GM23338 (cell line): ENCODE measurements at regions not wholly inside any gene's neighbourhood (a gene's known extent, or its start where the extent isn't known, plus 50 kb on each side); places are given as distances from the start of the nearest gene placed in this dataset.

Experiments
- ATAC-seq: fragments of 200-7000 bp; cut with Tn5 transposase; 3 replicates; pipeline ENCODE4 v1.9.1; 2020
- DNase-seq: peaks from one replicate; pipeline ENCODE4 v3.0.0-alpha.2; 2015; ENCODE audit warnings: low spot score
- H2AFZ ChIP-seq: fragments of 200-600 bp; sonication (generic); 2 replicates; pipeline ENCODE4 v1.8.0; 2016; ENCODE audit warnings: antibody characterized with exemption, mild to moderate bottlenecking, moderate library complexity
- H3F3A ChIP-seq: fragments of 200-600 bp; sonication (generic); replicated peaks from 2 replicates; pipeline ENCODE4 v1.8.0; 2017; ENCODE audit warnings: antibody characterized with exemption, mixed run types, low read depth
- H3K27ac ChIP-seq: fragments of 200-600 bp; sonication (generic); 2 replicates; pipeline ENCODE4 v1.6.1; 2016; ENCODE audit warnings: low read depth
- H3K27me3 ChIP-seq: fragments of 200-600 bp; sonication (generic); 2 replicates; pipeline ENCODE4 v1.8.0; 2016; ENCODE audit warnings: mild to moderate bottlenecking, mixed run types, moderate library complexity; ENCODE audit not compliant: insufficient read depth
- H3K36me3 ChIP-seq: fragments of 200-600 bp; sonication (generic); 2 replicates; pipeline ENCODE4 v1.8.0; 2016; ENCODE audit warnings: mild to moderate bottlenecking; ENCODE audit not compliant: insufficient read depth
- H3K4me1 ChIP-seq: fragments of 200-600 bp; sonication (generic); 2 replicates; pipeline ENCODE4 v1.8.0; 2016; ENCODE audit warnings: mild to moderate bottlenecking, moderate library complexity; ENCODE audit not compliant: insufficient read depth
- H3K4me2 ChIP-seq: fragments of 200-600 bp; sonication (generic); 2 replicates; pipeline ENCODE4 v1.7.1; 2017; ENCODE audit warnings: mixed run types
- H3K4me3 ChIP-seq: fragments of 200-600 bp; sonication (generic); 2 replicates; pipeline ENCODE4 v1.6.1; 2016; ENCODE audit warnings: mixed run types
- H3K79me2 ChIP-seq: fragments of 200-600 bp; sonication (generic); replicated peaks from 2 replicates; pipeline ENCODE4 v1.8.0; 2017; ENCODE audit warnings: mild to moderate bottlenecking; ENCODE audit not compliant: insufficient read depth
- H3K9me2 ChIP-seq: fragments of 200-600 bp; sonication (generic); 2 replicates; pipeline ENCODE4 v1.8.0; 2017; ENCODE audit not compliant: insufficient read depth
- H4K20me1 ChIP-seq: fragments of 200-600 bp; sonication (generic); replicated peaks from 2 replicates; pipeline ENCODE4 v1.8.0; 2017; ENCODE audit warnings: mild to moderate bottlenecking; ENCODE audit not compliant: insufficient read depth
- H3K27ac Mint-ChIP-seq: 2 replicates; pipeline ENCODE4 v1.8.0; 2020; ENCODE audit warnings: inconsistent platforms, mild to moderate bottlenecking, moderate library complexity, mixed read lengths
- H3K27me3 Mint-ChIP-seq: 3 replicates; pipeline ENCODE4 v1.8.0; 2022; ENCODE audit warnings: low read depth, mild to moderate bottlenecking, moderate library complexity, mixed read lengths, inconsistent platforms; ENCODE audit not compliant: insufficient read depth, poor library complexity
- H3K36me3 Mint-ChIP-seq: 3 replicates; pipeline ENCODE4 v1.8.0; 2021; ENCODE audit warnings: low read depth, mild to moderate bottlenecking, inconsistent platforms, moderate library complexity, mixed read lengths
- H3K4me1 Mint-ChIP-seq: 3 replicates; pipeline ENCODE4 v1.8.0; 2020; ENCODE audit warnings: mild to moderate bottlenecking, inconsistent platforms, mixed read lengths
- H3K4me3 Mint-ChIP-seq: 3 replicates; pipeline ENCODE4 v1.8.0; 2021; ENCODE audit warnings: moderate library complexity, mild to moderate bottlenecking, inconsistent platforms, mixed read lengths
- H3K9me3 Mint-ChIP-seq: 3 replicates; pipeline ENCODE4 v1.8.0; 2020; ENCODE audit warnings: moderate library complexity, mild to moderate bottlenecking, inconsistent platforms, mixed read lengths
- CREB1 ChIP-seq: fragments of 250-450 bp; sonication (Bioruptor Pico); IDR thresholded peaks from 2 replicates; pipeline ENCODE4 v1.5.0; 2020; ENCODE audit warnings: low read depth, mild to moderate bottlenecking, moderate library complexity
- EZH2 ChIP-seq: fragments of 200-600 bp; sonication (generic); IDR thresholded peaks from one replicate; pipeline ENCODE4 v1.8.0; 2017; ENCODE audit warnings: antibody characterized with exemption, mild to moderate bottlenecking, low read depth; ENCODE audit not compliant: unreplicated experiment
- EZH2phosphoT487 ChIP-seq: fragments of 200-600 bp; sonication (generic); IDR thresholded peaks from one replicate; pipeline ENCODE4 v1.8.1; 2018; ENCODE audit warnings: antibody characterized with exemption; ENCODE audit not compliant: unreplicated experiment
- POLR2AphosphoS5 ChIP-seq: IDR thresholded peaks from 2 replicates; pipeline ENCODE4 v1.6.1; 2016; ENCODE audit warnings: antibody characterized with exemption, low read depth
- STAT1 ChIP-seq: IDR thresholded peaks from one replicate; pipeline ENCODE4 v1.6.1; 2016; ENCODE audit warnings: antibody characterized with exemption; ENCODE audit not compliant: unreplicated experiment
- ZNF114 ChIP-seq: fragments of 250-450 bp; sonication (Bioruptor Pico); IDR thresholded peaks from 2 replicates; pipeline ENCODE4 v1.5.0; 2020; ENCODE audit warnings: mild to moderate bottlenecking, moderate library complexity
- TF ChIP-seq, protein P1 (sequence below): fragments of 250-450 bp; sonication (Bioruptor Pico); IDR thresholded peaks from 2 replicates; pipeline ENCODE4 v1.5.0; 2020; ENCODE audit warnings: mild to moderate bottlenecking, moderate library complexity
- TF ChIP-seq, protein P2 (sequence below): IDR thresholded peaks from 2 replicates; pipeline ENCODE4 v1.6.1; 2016; ENCODE audit warnings: antibody characterized with exemption
- TF ChIP-seq, protein P3 (sequence below), 2 experiments: fragments of 200-600 bp in 1 of 2; sonication (generic) in 1 of 2; conservative IDR thresholded peaks; 2 replicates each; pipeline versions ENCODE4 v1.5.1 to v1.6.1; 2016 to 2017; ENCODE audit warnings: antibody characterized with exemption in 2 of 2, low read depth in 2 of 2, mild to moderate bottlenecking in 2 of 2, moderate library complexity in 1 of 2

DNA sequence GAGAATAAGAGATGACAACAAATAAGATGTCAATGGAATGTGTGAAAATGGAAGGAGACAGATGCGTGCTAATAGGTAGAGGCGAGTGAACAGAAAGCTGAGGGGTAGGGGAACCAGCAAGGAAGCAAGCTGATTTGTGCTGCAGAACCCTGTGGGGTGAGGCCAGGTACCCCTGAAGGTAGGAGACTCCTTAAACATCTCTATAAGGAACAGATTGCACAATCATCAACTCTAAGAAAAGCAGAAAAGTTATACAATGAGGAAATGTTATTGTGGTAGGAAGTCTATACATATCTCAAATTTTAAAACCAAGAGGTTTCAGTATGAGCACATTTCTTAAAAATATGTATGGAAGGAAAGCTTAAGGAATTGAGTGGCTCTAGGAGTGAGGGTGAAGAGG is 315.0 kb upstream of the TPM1 start (continued):
- TF ChIP-seq, protein P1, sequence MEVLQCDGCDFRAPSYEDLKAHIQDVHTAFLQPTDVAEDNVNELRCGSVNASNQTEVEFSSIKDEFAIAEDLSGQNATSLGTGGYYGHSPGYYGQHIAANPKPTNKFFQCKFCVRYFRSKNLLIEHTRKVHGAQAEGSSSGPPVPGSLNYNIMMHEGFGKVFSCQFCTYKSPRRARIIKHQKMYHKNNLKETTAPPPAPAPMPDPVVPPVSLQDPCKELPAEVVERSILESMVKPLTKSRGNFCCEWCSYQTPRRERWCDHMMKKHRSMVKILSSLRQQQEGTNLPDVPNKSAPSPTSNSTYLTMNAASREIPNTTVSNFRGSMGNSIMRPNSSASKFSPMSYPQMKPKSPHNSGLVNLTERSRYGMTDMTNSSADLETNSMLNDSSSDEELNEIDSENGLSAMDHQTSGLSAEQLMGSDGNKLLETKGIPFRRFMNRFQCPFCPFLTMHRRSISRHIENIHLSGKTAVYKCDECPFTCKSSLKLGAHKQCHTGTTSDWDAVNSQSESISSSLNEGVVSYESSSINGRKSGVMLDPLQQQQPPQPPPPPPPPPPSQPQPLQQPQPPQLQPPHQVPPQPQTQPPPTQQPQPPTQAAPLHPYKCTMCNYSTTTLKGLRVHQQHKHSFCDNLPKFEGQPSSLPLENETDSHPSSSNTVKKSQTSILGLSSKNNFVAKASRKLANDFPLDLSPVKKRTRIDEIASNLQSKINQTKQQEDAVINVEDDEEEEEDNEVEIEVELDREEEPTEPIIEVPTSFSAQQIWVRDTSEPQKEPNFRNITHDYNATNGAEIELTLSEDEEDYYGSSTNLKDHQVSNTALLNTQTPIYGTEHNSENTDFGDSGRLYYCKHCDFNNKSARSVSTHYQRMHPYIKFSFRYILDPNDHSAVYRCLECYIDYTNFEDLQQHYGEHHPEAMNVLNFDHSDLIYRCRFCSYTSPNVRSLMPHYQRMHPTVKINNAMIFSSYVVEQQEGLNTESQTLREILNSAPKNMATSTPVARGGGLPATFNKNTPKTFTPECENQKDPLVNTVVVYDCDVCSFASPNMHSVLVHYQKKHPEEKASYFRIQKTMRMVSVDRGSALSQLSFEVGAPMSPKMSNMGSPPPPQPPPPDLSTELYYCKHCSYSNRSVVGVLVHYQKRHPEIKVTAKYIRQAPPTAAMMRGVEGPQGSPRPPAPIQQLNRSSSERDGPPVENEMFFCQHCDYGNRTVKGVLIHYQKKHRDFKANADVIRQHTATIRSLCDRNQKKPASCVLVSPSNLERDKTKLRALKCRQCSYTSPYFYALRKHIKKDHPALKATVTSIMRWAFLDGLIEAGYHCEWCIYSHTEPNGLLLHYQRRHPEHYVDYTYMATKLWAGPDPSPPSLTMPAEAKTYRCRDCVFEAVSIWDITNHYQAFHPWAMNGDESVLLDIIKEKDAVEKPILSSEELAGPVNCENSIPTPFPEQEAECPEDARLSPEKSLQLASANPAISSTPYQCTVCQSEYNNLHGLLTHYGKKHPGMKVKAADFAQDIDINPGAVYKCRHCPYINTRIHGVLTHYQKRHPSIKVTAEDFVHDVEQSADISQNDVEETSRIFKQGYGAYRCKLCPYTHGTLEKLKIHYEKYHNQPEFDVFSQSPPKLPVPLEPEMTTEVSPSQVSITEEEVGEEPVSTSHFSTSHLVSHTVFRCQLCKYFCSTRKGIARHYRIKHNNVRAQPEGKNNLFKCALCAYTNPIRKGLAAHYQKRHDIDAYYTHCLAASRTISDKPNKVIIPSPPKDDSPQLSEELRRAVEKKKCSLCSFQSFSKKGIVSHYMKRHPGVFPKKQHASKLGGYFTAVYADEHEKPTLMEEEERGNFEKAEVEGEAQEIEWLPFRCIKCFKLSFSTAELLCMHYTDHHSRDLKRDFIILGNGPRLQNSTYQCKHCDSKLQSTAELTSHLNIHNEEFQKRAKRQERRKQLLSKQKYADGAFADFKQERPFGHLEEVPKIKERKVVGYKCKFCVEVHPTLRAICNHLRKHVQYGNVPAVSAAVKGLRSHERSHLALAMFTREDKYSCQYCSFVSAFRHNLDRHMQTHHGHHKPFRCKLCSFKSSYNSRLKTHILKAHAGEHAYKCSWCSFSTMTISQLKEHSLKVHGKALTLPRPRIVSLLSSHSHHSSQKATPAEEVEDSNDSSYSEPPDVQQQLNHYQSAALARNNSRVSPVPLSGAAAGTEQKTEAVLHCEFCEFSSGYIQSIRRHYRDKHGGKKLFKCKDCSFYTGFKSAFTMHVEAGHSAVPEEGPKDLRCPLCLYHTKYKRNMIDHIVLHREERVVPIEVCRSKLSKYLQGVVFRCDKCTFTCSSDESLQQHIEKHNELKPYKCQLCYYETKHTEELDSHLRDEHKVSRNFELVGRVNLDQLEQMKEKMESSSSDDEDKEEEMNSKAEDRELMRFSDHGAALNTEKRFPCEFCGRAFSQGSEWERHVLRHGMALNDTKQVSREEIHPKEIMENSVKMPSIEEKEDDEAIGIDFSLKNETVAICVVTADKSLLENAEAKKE: no peak
- no peak for TF ChIP-seq EZH2phosphoT487
- TF ChIP-seq, protein P2, sequence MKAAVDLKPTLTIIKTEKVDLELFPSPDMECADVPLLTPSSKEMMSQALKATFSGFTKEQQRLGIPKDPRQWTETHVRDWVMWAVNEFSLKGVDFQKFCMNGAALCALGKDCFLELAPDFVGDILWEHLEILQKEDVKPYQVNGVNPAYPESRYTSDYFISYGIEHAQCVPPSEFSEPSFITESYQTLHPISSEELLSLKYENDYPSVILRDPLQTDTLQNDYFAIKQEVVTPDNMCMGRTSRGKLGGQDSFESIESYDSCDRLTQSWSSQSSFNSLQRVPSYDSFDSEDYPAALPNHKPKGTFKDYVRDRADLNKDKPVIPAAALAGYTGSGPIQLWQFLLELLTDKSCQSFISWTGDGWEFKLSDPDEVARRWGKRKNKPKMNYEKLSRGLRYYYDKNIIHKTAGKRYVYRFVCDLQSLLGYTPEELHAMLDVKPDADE: no peak
- no peak for TF ChIP-seq EZH2
- no peak for TF ChIP-seq CREB1
- no peak for TF ChIP-seq STAT1
- TF ChIP-seq, protein P3, sequence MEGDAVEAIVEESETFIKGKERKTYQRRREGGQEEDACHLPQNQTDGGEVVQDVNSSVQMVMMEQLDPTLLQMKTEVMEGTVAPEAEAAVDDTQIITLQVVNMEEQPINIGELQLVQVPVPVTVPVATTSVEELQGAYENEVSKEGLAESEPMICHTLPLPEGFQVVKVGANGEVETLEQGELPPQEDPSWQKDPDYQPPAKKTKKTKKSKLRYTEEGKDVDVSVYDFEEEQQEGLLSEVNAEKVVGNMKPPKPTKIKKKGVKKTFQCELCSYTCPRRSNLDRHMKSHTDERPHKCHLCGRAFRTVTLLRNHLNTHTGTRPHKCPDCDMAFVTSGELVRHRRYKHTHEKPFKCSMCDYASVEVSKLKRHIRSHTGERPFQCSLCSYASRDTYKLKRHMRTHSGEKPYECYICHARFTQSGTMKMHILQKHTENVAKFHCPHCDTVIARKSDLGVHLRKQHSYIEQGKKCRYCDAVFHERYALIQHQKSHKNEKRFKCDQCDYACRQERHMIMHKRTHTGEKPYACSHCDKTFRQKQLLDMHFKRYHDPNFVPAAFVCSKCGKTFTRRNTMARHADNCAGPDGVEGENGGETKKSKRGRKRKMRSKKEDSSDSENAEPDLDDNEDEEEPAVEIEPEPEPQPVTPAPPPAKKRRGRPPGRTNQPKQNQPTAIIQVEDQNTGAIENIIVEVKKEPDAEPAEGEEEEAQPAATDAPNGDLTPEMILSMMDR (conservative IDR thresholded peaks at IDR 0.05; ENCODE audit: low read depth in 2 of 2): no peak
- no peak for TF ChIP-seq POLR2AphosphoS5

DNA sequence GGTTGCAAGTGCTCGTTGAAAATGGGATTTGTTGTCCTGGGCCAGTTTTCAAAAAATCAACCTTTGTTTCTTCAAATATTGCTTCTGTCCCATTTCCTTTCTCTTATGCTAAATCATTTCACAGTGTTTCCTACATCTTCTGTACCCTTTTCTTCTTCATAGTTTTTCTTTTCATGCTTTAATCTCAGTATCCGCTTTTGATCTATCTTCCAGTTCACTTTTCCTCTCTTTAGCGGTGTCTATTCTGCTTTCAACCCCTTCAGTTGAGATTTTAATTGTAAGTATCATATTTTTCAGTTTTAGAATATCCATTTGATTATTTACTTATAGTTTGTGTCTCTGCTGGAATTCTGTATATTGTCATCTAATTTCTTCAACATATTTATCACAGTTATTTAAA is 311.7 kb upstream of the TPM1 start:
- peaks cover 12% of the 10 kb centered on the region for H3K9me3 Mint-ChIP-seq
- no peaks in the 10 kb centered on the region; the same call in none of the 2 replicates for H3K4me1 ChIP-seq
- H3F3A ChIP-seq: no peaks in the 10 kb centered on the region
- ATAC-seq (no peak), DNase-seq (no peak)
- H3K4me2 ChIP-seq: no peak overlapping the region
- H3K4me1 Mint-ChIP-seq: peaks cover 12% of the 10 kb centered on the region
- peaks cover 16% of the 10 kb centered on the region for H3K36me3 Mint-ChIP-seq
- H3K27me3 ChIP-seq: no peaks in the 10 kb centered on the region
- no peak overlapping the region for H3K27ac ChIP-seq
- no peak overlapping the region for H3K4me3 Mint-ChIP-seq
- H2AFZ ChIP-seq: no peak overlapping the region
- no peaks in the 10 kb centered on the region for H4K20me1 ChIP-seq
- no peak overlapping the region for H3K4me3 ChIP-seq
- H3K27ac Mint-ChIP-seq: no peak overlapping the region
- no peaks in the 10 kb centered on the region for H3K36me3 ChIP-seq
- H3K9me2 ChIP-seq: peaks cover 20% of the 10 kb centered on the region
- H3K79me2 ChIP-seq: no peaks in the 10 kb centered on the region
- no peaks in the 10 kb centered on the region for H3K27me3 Mint-ChIP-seq
- no peak for TF ChIP-seq ZNF114
- TF ChIP-seq EZH2phosphoT487: no peak
